GM21786 (cell line): ENCODE measurements at regions not wholly inside any gene's neighbourhood (a gene's known extent, or its start where the extent isn't known, plus 50 kb on each side); places are given as distances from the start of the nearest gene placed in this dataset.

Source experiments
- ATAC-seq: cut with Tn5 transposase; IDR thresholded peaks from one replicate; pipeline ENCODE4 v1.9.1; 2021; ENCODE audit not compliant: unreplicated experiment

GRCh38 chr20:41798930-41799502 is 180.8 kb upstream of the CHD6 start:
- ATAC-seq: no peak

- no peak for ATAC-seq
Observed at GRCh38 chr20:41786158-41786557, 168.0 kb upstream of the CHD6 start.

- no peak for ATAC-seq
Observed at GRCh38 chr20:41784209-41784958, 166.2 kb upstream of the CHD6 start.

- ATAC-seq: no peak
Observed at GRCh38 chr20:41783423-41784208, 165.4 kb upstream of the CHD6 start.

- ATAC-seq: no peak
Observed at GRCh38 chr20:41782730-41783406, 164.7 kb upstream of the CHD6 start.

- ATAC-seq: no peak
Observed at GRCh38 chr20:41782255-41782654, 164.1 kb upstream of the CHD6 start.

GRCh38 chr20:41776421-41776820 is 158.2 kb upstream of the CHD6 start:
- no peak for ATAC-seq

- ATAC-seq: no peak
Observed at GRCh38 chr20:41774291-41774690, 156.1 kb upstream of the CHD6 start.

GRCh38 chr20:41770965-41771364 is 152.8 kb upstream of the CHD6 start:
- ATAC-seq: no peak

- ATAC-seq: no peak
Observed at GRCh38 chr20:41770427-41770826, 152.2 kb upstream of the CHD6 start.

- no peak for ATAC-seq
Observed at GRCh38 chr20:41769592-41770018, 151.4 kb upstream of the CHD6 start.

- ATAC-seq: no peak
Observed at GRCh38 chr20:41750137-41750536, 132.0 kb upstream of the CHD6 start.

- no peak for ATAC-seq
Observed at GRCh38 chr20:41748756-41749582, 130.8 kb upstream of the CHD6 start.

- no peak for ATAC-seq
Observed at GRCh38 chr20:41748051-41748450, 129.9 kb upstream of the CHD6 start.

- no peak for ATAC-seq
Observed at GRCh38 chr20:41747226-41747625, 129.0 kb upstream of the CHD6 start.

- no peak for ATAC-seq
Observed at GRCh38 chr20:41746635-41747034, 128.5 kb upstream of the CHD6 start.

GRCh38 chr20:41738604-41739206 is 120.5 kb upstream of the CHD6 start:
- ATAC-seq: no peak

GRCh38 chr20:41735949-41736348 is 117.8 kb upstream of the CHD6 start:
- no peak for ATAC-seq

GRCh38 chr20:41734506-41734945 is 116.3 kb upstream of the CHD6 start:
- no peak for ATAC-seq

- ATAC-seq: no peak
Observed at GRCh38 chr20:41733151-41733550, 115.0 kb upstream of the CHD6 start.
